H9 (cell line): ENCODE measurements at regions not wholly inside any gene's neighbourhood (a gene's known extent, or its start where the extent isn't known, plus 50 kb on each side); places are given as distances from the start of the nearest gene placed in this dataset.

Experiments used
- DNase-seq: peaks from one replicate; pipeline ENCODE4 v3.0.0-alpha.2; 2017
- H2AFZ ChIP-seq: one replicate; pipeline ENCODE4 v1.6.1; 2013; ENCODE audit warnings: mild to moderate bottlenecking, low read length, control low read depth, moderate library complexity
- H2AK5ac ChIP-seq: 2 replicates; pipeline ENCODE4 v1.6.1; 2013; ENCODE audit warnings: low read length, control low read depth, mixed read lengths; ENCODE audit not compliant: insufficient read length
- H2BK120ac ChIP-seq: one replicate; pipeline ENCODE4 v1.6.1; 2013; ENCODE audit warnings: low read depth, mild to moderate bottlenecking, low read length, control low read depth, inconsistent platforms; ENCODE audit not compliant: poor library complexity, severe bottlenecking
- H2BK12ac ChIP-seq: 2 replicates; pipeline ENCODE4 v1.6.1; 2013; ENCODE audit warnings: low read length, control low read depth, mixed read lengths, low read depth; ENCODE audit not compliant: insufficient read length
- H2BK15ac ChIP-seq: 2 replicates; pipeline ENCODE4 v1.6.1; 2013; ENCODE audit warnings: low read depth, low read length, control low read depth
- H2BK20ac ChIP-seq: one replicate; pipeline ENCODE4 v1.6.1; 2013; ENCODE audit warnings: low read depth, mild to moderate bottlenecking, low read length, control low read depth, inconsistent platforms; ENCODE audit not compliant: poor library complexity, severe bottlenecking
- H2BK5ac ChIP-seq: 2 replicates; pipeline ENCODE4 v1.6.1; 2013; ENCODE audit warnings: low read length, control low read depth, mixed read lengths; ENCODE audit not compliant: insufficient read length
- H3K14ac ChIP-seq: 2 replicates; pipeline ENCODE4 v1.6.1; 2013; ENCODE audit warnings: low read length, control low read depth; ENCODE audit not compliant: insufficient read depth
- H3K18ac ChIP-seq: 2 replicates; pipeline ENCODE4 v1.6.1; 2013; ENCODE audit warnings: low read depth, mild to moderate bottlenecking, mixed read lengths, low read length, control low read depth; ENCODE audit not compliant: insufficient read length
- H3K23ac ChIP-seq: 2 replicates; pipeline ENCODE4 v1.6.1; 2013; ENCODE audit warnings: low read length, control low read depth, mixed read lengths, low read depth; ENCODE audit not compliant: insufficient read length
- H3K23me2 ChIP-seq: 2 replicates; pipeline ENCODE4 v1.6.1; 2013; ENCODE audit warnings: low read depth, mild to moderate bottlenecking, mixed read lengths, low read length, control low read depth; ENCODE audit not compliant: insufficient read length, poor library complexity, severe bottlenecking
- H3K27ac ChIP-seq: 2 replicates; pipeline ENCODE4 v1.5.1; 2013; ENCODE audit warnings: low read length, control low read depth, mixed read lengths, low read depth; ENCODE audit not compliant: insufficient read length
- H3K27me3 ChIP-seq: 2 replicates; pipeline ENCODE4 v1.6.1; 2013; ENCODE audit warnings: low read length, control low read depth, inconsistent platforms; ENCODE audit not compliant: insufficient read depth
- H3K4ac ChIP-seq: 2 replicates; pipeline ENCODE4 v1.6.1; 2013; ENCODE audit warnings: low read depth, mild to moderate bottlenecking, control low read depth, inconsistent platforms, low read length, moderate library complexity
- H3K4me1 ChIP-seq: 2 replicates; pipeline ENCODE4 v1.6.1; 2013; ENCODE audit warnings: low read length, control low read depth, inconsistent platforms; ENCODE audit not compliant: insufficient read depth
- H3K4me2 ChIP-seq: 2 replicates; pipeline ENCODE4 v1.6.1; 2013; ENCODE audit warnings: low read length, control low read depth, mixed read lengths; ENCODE audit not compliant: insufficient read length, insufficient read depth
- H3K56ac ChIP-seq: 2 replicates; pipeline ENCODE4 v1.6.1; 2013; ENCODE audit warnings: low read depth, mild to moderate bottlenecking, mixed read lengths, low read length, control low read depth; ENCODE audit not compliant: insufficient read length
- H3K79me1 ChIP-seq: 2 replicates; pipeline ENCODE4 v1.6.1; 2013; ENCODE audit warnings: low read depth, mild to moderate bottlenecking, moderate library complexity, low read length, control low read depth, inconsistent platforms; ENCODE audit not compliant: insufficient read depth, poor library complexity, severe bottlenecking
- H3K79me2 ChIP-seq: 2 replicates; pipeline ENCODE4 v1.6.1; 2013; ENCODE audit warnings: low read length, control low read depth, inconsistent platforms; ENCODE audit not compliant: insufficient read depth
- H3K9ac ChIP-seq: 2 replicates; pipeline ENCODE4 v1.6.1; 2013; ENCODE audit warnings: low read length, control low read depth, mixed read lengths; ENCODE audit not compliant: insufficient read length; ENCODE audit errors: extremely low read depth
- H3K9me3 ChIP-seq: one replicate; pipeline ENCODE4 v1.6.1; 2013; ENCODE audit warnings: low read depth, low read length, inconsistent platforms; ENCODE audit not compliant: control insufficient read depth
- H3T11ph ChIP-seq: one replicate; pipeline ENCODE4 v1.6.1; 2013; ENCODE audit warnings: mild to moderate bottlenecking, low read length, control low read depth, inconsistent platforms
- H4K20me1 ChIP-seq: one replicate; pipeline ENCODE4 v1.6.1; 2013; ENCODE audit not compliant: control insufficient read depth, insufficient read length, insufficient read depth
- H4K5ac ChIP-seq: 2 replicates; pipeline ENCODE4 v1.6.1; 2013; ENCODE audit warnings: low read depth, mild to moderate bottlenecking, mixed read lengths, low read length, control low read depth; ENCODE audit not compliant: insufficient read length
- H4K8ac ChIP-seq: replicated peaks from 2 replicates; pipeline ENCODE4 v1.6.1; 2013; ENCODE audit warnings: low read length, control low read depth, mixed read lengths, low read depth; ENCODE audit not compliant: insufficient read length
- H4K91ac ChIP-seq: 2 replicates; pipeline ENCODE4 v1.6.1; 2013; ENCODE audit warnings: low read depth, mild to moderate bottlenecking, moderate library complexity, mixed read lengths, low read length, control low read depth; ENCODE audit not compliant: insufficient read length
- H3K27ac Mint-ChIP-seq, 3 experiments: 2 replicates in 2 of 3; 3 replicates in 1 of 3; pipeline ENCODE4 v1.8.0; 2020 to 2021; ENCODE audit warnings: mixed read lengths in 3 of 3, mild to moderate bottlenecking in 1 of 3, moderate library complexity in 1 of 3
- H3K27me3 Mint-ChIP-seq: 2 replicates; pipeline ENCODE4 v1.8.0; 2021; ENCODE audit warnings: low read depth, mild to moderate bottlenecking, moderate library complexity, mixed read lengths
- H3K36me3 Mint-ChIP-seq, 3 experiments: 2 replicates in 2 of 3; 3 replicates in 1 of 3; pipeline ENCODE4 v1.8.0; 2020 to 2021; ENCODE audit warnings: low read depth in 3 of 3, mixed read lengths in 3 of 3; ENCODE audit not compliant: insufficient read depth in 1 of 3
- H3K4me1 Mint-ChIP-seq, 2 experiments: 2 replicates each; pipeline ENCODE4 v1.8.0; 2020; ENCODE audit warnings: mixed read lengths in 2 of 2
- H3K4me3 Mint-ChIP-seq, 2 experiments: 2 replicates in 1 of 2; 3 replicates in 1 of 2; pipeline ENCODE4 v1.8.0; 2020 to 2021; ENCODE audit warnings: mild to moderate bottlenecking in 2 of 2, mixed read lengths in 2 of 2, moderate library complexity in 1 of 2
- H3K9me3 Mint-ChIP-seq, 2 experiments: 2 replicates in 1 of 2; 3 replicates in 1 of 2; pipeline ENCODE4 v1.8.0; 2020; ENCODE audit warnings: mild to moderate bottlenecking in 2 of 2, mixed read lengths in 2 of 2, moderate library complexity in 1 of 2
- WGBS: extraction: QIAGEN DNeasy Blood & Tissue Kit; methylation state at CpG from one replicate; pipeline ENCODE4 v1.1.7; 2013; ENCODE audit warnings: missing lambda C conversion rate, low lambda C conversion rate, mixed read lengths; ENCODE audit not compliant: insufficient read length; ENCODE audit errors: extremely low coverage; 5-methylcytosine and 5-hydroxymethylcytosine counted together
- TF ChIP-seq, protein P1 (sequence below): fragments of 200-600 bp; sonication (generic); conservative IDR thresholded peaks from 3 replicates; pipeline ENCODE4 v1.8.0; 2021; ENCODE audit warnings: antibody characterized with exemption, mild to moderate bottlenecking

GRCh38 chr16:17755158-17755557 lies 284.4 kb upstream of the XYLT1 start:
- no peak overlapping the region for H2BK12ac ChIP-seq
- Mint-ChIP-seq H3K4me1 (peaks cover 22 to 28% of the 10 kb centered on the region in 2 experiments), H3K9me3 (peaks cover 5 to 8% of the 10 kb centered on the region in 2 experiments), H3K27ac (no peak overlapping the region), H3K36me3 (peaks cover 0 to 6% (median 5%) of the 10 kb centered on the region in 3 experiments; a peak in 5 of 7 replicates), H3K27me3 (no peaks in the 10 kb centered on the region), H3K4me3 (no peak overlapping the region)
- no peaks in the 10 kb centered on the region for H3K23me2 ChIP-seq
- no peaks in the 10 kb centered on the region for H3K27me3 ChIP-seq
- DNase-seq, result no peak
- H4K20me1 ChIP-seq, result no peaks in the 10 kb centered on the region
- H4K5ac ChIP-seq, result no peak overlapping the region
- no peak overlapping the region for H3T11ph ChIP-seq
- H3K23ac ChIP-seq, result no peak overlapping the region
- H2AK5ac ChIP-seq, result no peak overlapping the region
- no peak overlapping the region for H4K8ac ChIP-seq
- WGBS, result no CpG with 5 or more reads among the region's 1 CpG
- no peak overlapping the region for H2BK5ac ChIP-seq
- H2BK15ac ChIP-seq, result no peak overlapping the region
- H3K56ac ChIP-seq, result no peak overlapping the region
- peaks cover 4% of the 10 kb centered on the region; the same call in 1 of the 2 replicates for H3K4me1 ChIP-seq
- H4K91ac ChIP-seq, result no peak overlapping the region
- no peak overlapping the region for H3K14ac ChIP-seq
- no peak overlapping the region for H3K4ac ChIP-seq
- TF ChIP-seq, protein P1, sequence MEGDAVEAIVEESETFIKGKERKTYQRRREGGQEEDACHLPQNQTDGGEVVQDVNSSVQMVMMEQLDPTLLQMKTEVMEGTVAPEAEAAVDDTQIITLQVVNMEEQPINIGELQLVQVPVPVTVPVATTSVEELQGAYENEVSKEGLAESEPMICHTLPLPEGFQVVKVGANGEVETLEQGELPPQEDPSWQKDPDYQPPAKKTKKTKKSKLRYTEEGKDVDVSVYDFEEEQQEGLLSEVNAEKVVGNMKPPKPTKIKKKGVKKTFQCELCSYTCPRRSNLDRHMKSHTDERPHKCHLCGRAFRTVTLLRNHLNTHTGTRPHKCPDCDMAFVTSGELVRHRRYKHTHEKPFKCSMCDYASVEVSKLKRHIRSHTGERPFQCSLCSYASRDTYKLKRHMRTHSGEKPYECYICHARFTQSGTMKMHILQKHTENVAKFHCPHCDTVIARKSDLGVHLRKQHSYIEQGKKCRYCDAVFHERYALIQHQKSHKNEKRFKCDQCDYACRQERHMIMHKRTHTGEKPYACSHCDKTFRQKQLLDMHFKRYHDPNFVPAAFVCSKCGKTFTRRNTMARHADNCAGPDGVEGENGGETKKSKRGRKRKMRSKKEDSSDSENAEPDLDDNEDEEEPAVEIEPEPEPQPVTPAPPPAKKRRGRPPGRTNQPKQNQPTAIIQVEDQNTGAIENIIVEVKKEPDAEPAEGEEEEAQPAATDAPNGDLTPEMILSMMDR, result no peak
- H2AFZ ChIP-seq, result no peak overlapping the region
- H3K9ac ChIP-seq, result no peak overlapping the region
- no peak overlapping the region for H3K4me2 ChIP-seq
- no peak overlapping the region for H3K18ac ChIP-seq
- H3K79me1 ChIP-seq, result no peaks in the 10 kb centered on the region
- no peak overlapping the region for H2BK20ac ChIP-seq
- no peaks in the 10 kb centered on the region for H3K9me3 ChIP-seq
- no peak overlapping the region for H2BK120ac ChIP-seq
- H3K79me2 ChIP-seq, result no peaks in the 10 kb centered on the region
- no peak overlapping the region for H3K27ac ChIP-seq
